Ishikawa (cell line): ENCODE measurements at regions not wholly inside any gene's neighbourhood (a gene's known extent, or its start where the extent isn't known, plus 50 kb on each side); places are given as distances from the start of the nearest gene placed in this dataset.

Experiments used
- CEBPB ChIP-seq: IDR thresholded peaks from 2 replicates; pipeline ENCODE4 v1.6.1; 2012
- CREB1 ChIP-seq: IDR thresholded peaks from 2 replicates; pipeline ENCODE4 v1.6.1; 2012; ENCODE audit warnings: low read depth
- NFIC ChIP-seq: IDR thresholded peaks from 2 replicates; pipeline ENCODE4 v1.6.1; 2012
- TAF1 ChIP-seq: IDR thresholded peaks from 2 replicates; pipeline ENCODE4 v1.6.1; 2012; ENCODE audit warnings: low read depth, mild to moderate bottlenecking
- YY1 ChIP-seq: IDR thresholded peaks from 2 replicates; pipeline ENCODE4 v1.6.1; 2012; ENCODE audit warnings: low read depth
- ZBTB7A ChIP-seq: IDR thresholded peaks from 2 replicates; pipeline ENCODE4 v1.6.1; 2012; ENCODE audit warnings: low read depth
- TF ChIP-seq, protein P1 (sequence below): IDR thresholded peaks from 2 replicates; pipeline ENCODE4 v1.6.1; 2012; ENCODE audit warnings: low read depth, mild to moderate bottlenecking
- TF ChIP-seq, protein P2 (sequence below): IDR thresholded peaks from 2 replicates; pipeline ENCODE4 v1.6.1; 2012

DNA sequence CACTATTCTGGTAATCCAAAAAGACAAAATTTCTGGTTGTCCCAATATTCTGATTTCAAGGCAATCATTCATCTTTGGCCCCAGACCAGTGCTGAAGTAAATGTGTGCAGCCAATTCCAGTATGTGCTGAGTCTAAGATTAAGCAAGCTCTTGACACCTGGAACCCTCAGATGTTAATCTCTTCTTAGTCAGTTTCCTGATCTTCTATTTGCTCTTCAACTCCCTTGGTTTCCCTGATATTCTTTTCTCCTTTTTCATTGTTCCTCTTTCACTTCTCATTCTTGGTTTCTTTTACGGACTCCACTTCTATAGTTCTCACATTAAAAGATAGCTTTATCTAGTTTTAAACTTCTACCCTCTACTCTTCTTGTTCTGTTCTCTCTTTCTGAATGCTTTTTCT, 445.7 kb upstream of the FANCL start:
- TF ChIP-seq NFIC = no peak
- TF ChIP-seq ZBTB7A = no peak
- no peak for TF ChIP-seq TAF1
- TF ChIP-seq CREB1 = no peak
- no peak for TF ChIP-seq CEBPB
- TF ChIP-seq, protein P1, sequence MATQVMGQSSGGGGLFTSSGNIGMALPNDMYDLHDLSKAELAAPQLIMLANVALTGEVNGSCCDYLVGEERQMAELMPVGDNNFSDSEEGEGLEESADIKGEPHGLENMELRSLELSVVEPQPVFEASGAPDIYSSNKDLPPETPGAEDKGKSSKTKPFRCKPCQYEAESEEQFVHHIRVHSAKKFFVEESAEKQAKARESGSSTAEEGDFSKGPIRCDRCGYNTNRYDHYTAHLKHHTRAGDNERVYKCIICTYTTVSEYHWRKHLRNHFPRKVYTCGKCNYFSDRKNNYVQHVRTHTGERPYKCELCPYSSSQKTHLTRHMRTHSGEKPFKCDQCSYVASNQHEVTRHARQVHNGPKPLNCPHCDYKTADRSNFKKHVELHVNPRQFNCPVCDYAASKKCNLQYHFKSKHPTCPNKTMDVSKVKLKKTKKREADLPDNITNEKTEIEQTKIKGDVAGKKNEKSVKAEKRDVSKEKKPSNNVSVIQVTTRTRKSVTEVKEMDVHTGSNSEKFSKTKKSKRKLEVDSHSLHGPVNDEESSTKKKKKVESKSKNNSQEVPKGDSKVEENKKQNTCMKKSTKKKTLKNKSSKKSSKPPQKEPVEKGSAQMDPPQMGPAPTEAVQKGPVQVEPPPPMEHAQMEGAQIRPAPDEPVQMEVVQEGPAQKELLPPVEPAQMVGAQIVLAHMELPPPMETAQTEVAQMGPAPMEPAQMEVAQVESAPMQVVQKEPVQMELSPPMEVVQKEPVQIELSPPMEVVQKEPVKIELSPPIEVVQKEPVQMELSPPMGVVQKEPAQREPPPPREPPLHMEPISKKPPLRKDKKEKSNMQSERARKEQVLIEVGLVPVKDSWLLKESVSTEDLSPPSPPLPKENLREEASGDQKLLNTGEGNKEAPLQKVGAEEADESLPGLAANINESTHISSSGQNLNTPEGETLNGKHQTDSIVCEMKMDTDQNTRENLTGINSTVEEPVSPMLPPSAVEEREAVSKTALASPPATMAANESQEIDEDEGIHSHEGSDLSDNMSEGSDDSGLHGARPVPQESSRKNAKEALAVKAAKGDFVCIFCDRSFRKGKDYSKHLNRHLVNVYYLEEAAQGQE = no peak
- TF ChIP-seq, protein P2, sequence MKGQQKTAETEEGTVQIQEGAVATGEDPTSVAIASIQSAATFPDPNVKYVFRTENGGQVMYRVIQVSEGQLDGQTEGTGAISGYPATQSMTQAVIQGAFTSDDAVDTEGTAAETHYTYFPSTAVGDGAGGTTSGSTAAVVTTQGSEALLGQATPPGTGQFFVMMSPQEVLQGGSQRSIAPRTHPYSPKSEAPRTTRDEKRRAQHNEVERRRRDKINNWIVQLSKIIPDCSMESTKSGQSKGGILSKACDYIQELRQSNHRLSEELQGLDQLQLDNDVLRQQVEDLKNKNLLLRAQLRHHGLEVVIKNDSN = no peak
- TF ChIP-seq YY1 = no peak
